Neural progenitor cell (in vitro differentiated cells): ENCODE measurements at regions not wholly inside any gene's neighbourhood (a gene's known extent, or its start where the extent isn't known, plus 50 kb on each side); places are given as distances from the start of the nearest gene placed in this dataset.

ENCODE experiments used
- DNase-seq: peaks from one replicate; pipeline ENCODE4 v3.0.0-alpha.2; 2016; ENCODE audit warnings: low spot score
- H2AFZ ChIP-seq: fragments of 200-600 bp; sonication (generic); replicated peaks from 2 replicates; pipeline ENCODE4 v1.6.1; 2016; ENCODE audit warnings: antibody characterized with exemption
- H3F3A ChIP-seq: fragments of 200-600 bp; sonication (generic); 2 replicates; pipeline ENCODE4 v1.6.1; 2016; ENCODE audit warnings: antibody characterized with exemption, low read depth
- H3K27ac ChIP-seq: fragments of 200-600 bp; sonication (generic); 2 replicates; pipeline ENCODE4 v1.5.1; 2016; ENCODE audit warnings: mild to moderate bottlenecking
- H3K27me3 ChIP-seq: fragments of 200-600 bp; sonication (generic); 2 replicates; pipeline ENCODE4 v1.6.1; 2016; ENCODE audit warnings: mild to moderate bottlenecking, moderate library complexity
- H3K36me3 ChIP-seq: fragments of 200-600 bp; sonication (generic); 2 replicates; pipeline ENCODE4 v1.5.1; 2016
- H3K4me1 ChIP-seq: fragments of 200-600 bp; sonication (generic); 2 replicates; pipeline ENCODE4 v1.6.1; 2016; ENCODE audit warnings: mixed run types
- H3K4me2 ChIP-seq: fragments of 200-600 bp; sonication (generic); 2 replicates; pipeline ENCODE4 v1.6.1; 2016
- H3K4me3 ChIP-seq: fragments of 200-600 bp; sonication (generic); 2 replicates; pipeline ENCODE4 v1.5.1; 2016
- H3K79me2 ChIP-seq: fragments of 200-600 bp; sonication (generic); 2 replicates; pipeline ENCODE4 v1.6.1; 2016; ENCODE audit warnings: low read depth
- H3K9ac ChIP-seq: fragments of 200-600 bp; sonication (generic); 2 replicates; pipeline ENCODE4 v1.6.1; 2016
- H3K9me3 ChIP-seq: fragments of 200-600 bp; sonication (generic); 2 replicates; pipeline ENCODE4 v1.5.1; 2016; ENCODE audit warnings: low read depth
- H4K20me1 ChIP-seq: fragments of 200-600 bp; sonication (generic); 2 replicates; pipeline ENCODE4 v1.6.1; 2016; ENCODE audit warnings: low read depth
- H3K27ac Mint-ChIP-seq: 3 replicates; pipeline ENCODE4 v1.8.0; 2021; ENCODE audit warnings: mixed read lengths
- H3K27me3 Mint-ChIP-seq: 2 replicates; pipeline ENCODE4 v1.8.0; 2022; ENCODE audit warnings: low read depth, mild to moderate bottlenecking, inconsistent platforms, moderate library complexity, mixed read lengths; ENCODE audit not compliant: insufficient read depth
- H3K36me3 Mint-ChIP-seq: 3 replicates; pipeline ENCODE4 v1.8.0; 2021; ENCODE audit warnings: mixed read lengths
- H3K4me1 Mint-ChIP-seq: 3 replicates; pipeline ENCODE4 v1.8.0; 2021; ENCODE audit warnings: mixed read lengths
- H3K4me3 Mint-ChIP-seq: 3 replicates; pipeline ENCODE4 v1.8.0; 2021; ENCODE audit warnings: mild to moderate bottlenecking, moderate library complexity, mixed read lengths
- H3K9me3 Mint-ChIP-seq: 3 replicates; pipeline ENCODE4 v1.8.0; 2020; ENCODE audit warnings: mixed read lengths
- EZH2 ChIP-seq: fragments of 200-600 bp; sonication (generic); IDR thresholded peaks from 2 replicates; pipeline ENCODE4 v1.6.1; 2017; ENCODE audit warnings: antibody characterized with exemption, mild to moderate bottlenecking, moderate library complexity
- EZH2phosphoT487 ChIP-seq: fragments of 200-600 bp; sonication (generic); IDR thresholded peaks from 2 replicates; pipeline ENCODE4 v1.6.1; 2017; ENCODE audit warnings: antibody characterized with exemption
- TF ChIP-seq, protein P1 (sequence below): fragments of 200-600 bp; sonication (generic); IDR thresholded peaks from 2 replicates; pipeline ENCODE4 v1.5.1; 2017; ENCODE audit warnings: antibody characterized with exemption, mild to moderate bottlenecking

DNA sequence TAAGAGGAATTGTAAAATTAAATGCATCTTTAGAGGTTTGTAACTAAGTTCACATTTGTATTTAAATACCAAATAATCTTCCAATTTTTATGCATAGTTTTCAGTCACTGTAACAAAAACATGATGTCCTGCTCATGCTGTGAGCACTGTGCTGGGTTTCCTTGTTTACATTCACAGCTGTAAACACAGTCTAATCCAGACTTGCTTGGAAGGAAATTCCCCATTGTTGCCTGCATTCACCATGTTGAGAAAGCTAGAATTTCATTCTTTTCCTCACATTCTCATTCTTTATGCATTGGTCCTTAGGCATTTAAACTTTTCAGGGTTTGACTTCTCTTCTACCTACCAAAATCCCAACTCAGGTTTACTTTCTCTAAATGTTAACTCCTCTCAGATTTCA lies 242.0 kb upstream of the TBX18 start:
- Histone ChIP-seq H4K20me1 (no peaks in the 10 kb centered on the region), H3K27me3 (no peaks in the 10 kb centered on the region), H3K79me2 (no peaks in the 10 kb centered on the region), H3K4me1 (peaks cover 20% of the 10 kb centered on the region), H2AFZ (no peak overlapping the region), H3K9ac (no peak overlapping the region), H3F3A (peaks cover 11% of the 10 kb centered on the region), H3K4me3 (no peak overlapping the region), H3K36me3 (no peaks in the 10 kb centered on the region), H3K9me3 (no peaks in the 10 kb centered on the region), H3K4me2 (peak overlapping the region; percentile 65), H3K27ac (peak overlapping the region; percentile 51)
- peaks cover 6% of the 10 kb centered on the region for H3K4me1 Mint-ChIP-seq
- H3K9me3 Mint-ChIP-seq, result no peaks in the 10 kb centered on the region
- TF ChIP-seq, protein P1, sequence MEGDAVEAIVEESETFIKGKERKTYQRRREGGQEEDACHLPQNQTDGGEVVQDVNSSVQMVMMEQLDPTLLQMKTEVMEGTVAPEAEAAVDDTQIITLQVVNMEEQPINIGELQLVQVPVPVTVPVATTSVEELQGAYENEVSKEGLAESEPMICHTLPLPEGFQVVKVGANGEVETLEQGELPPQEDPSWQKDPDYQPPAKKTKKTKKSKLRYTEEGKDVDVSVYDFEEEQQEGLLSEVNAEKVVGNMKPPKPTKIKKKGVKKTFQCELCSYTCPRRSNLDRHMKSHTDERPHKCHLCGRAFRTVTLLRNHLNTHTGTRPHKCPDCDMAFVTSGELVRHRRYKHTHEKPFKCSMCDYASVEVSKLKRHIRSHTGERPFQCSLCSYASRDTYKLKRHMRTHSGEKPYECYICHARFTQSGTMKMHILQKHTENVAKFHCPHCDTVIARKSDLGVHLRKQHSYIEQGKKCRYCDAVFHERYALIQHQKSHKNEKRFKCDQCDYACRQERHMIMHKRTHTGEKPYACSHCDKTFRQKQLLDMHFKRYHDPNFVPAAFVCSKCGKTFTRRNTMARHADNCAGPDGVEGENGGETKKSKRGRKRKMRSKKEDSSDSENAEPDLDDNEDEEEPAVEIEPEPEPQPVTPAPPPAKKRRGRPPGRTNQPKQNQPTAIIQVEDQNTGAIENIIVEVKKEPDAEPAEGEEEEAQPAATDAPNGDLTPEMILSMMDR, result no peak
- TF ChIP-seq EZH2 (no peak), EZH2phosphoT487 (peak; percentile 11)
- peaks cover 1% of the 10 kb centered on the region for H3K27me3 Mint-ChIP-seq
- peak; percentile 57 for DNase-seq
- no peaks in the 10 kb centered on the region for H3K36me3 Mint-ChIP-seq
- no peak overlapping the region for H3K27ac Mint-ChIP-seq
- H3K4me3 Mint-ChIP-seq, result no peak overlapping the region

DNA sequence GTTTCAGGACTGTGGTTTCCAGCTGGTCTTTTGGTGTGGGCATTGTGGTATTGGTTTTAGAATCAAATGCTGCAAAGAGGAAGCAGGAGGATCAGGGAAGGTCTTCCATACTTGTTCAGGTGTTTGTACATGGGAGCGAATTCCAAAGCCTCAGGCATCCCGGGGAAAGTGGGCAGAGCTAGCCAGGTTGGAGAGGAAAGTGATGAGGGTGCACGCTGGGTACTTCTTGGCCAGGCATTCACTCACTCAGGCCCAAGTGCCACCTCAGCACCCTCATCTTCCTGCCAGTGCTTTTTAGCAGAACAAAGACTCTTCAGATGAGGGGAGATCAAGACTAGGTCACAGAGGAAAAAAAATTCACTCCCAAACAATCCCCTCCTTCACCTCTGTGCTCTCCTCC lies 241.1 kb upstream of the TBX18 start:
- Histone ChIP-seq H3K9me3 (no peaks in the 10 kb centered on the region), H3K4me2 (no peak overlapping the region), H3K36me3 (no peaks in the 10 kb centered on the region), H3K27me3 (no peaks in the 10 kb centered on the region), H2AFZ (no peak overlapping the region), H3K27ac (no peak overlapping the region), H3K79me2 (no peaks in the 10 kb centered on the region), H3F3A (peaks cover 11% of the 10 kb centered on the region), H4K20me1 (no peaks in the 10 kb centered on the region), H3K9ac (no peak overlapping the region), H3K4me3 (no peak overlapping the region), H3K4me1 (peaks cover 20% of the 10 kb centered on the region)
- H3K9me3 Mint-ChIP-seq, result no peaks in the 10 kb centered on the region
- DNase-seq, result no peak
- H3K27ac Mint-ChIP-seq, result no peak overlapping the region
- no peaks in the 10 kb centered on the region for H3K27me3 Mint-ChIP-seq
- no peaks in the 10 kb centered on the region for H3K36me3 Mint-ChIP-seq
- no peak overlapping the region for H3K4me3 Mint-ChIP-seq
- peaks cover 6% of the 10 kb centered on the region for H3K4me1 Mint-ChIP-seq
- no peak for TF ChIP-seq EZH2
- TF ChIP-seq, protein P1, result no peak
- TF ChIP-seq EZH2phosphoT487, result no peak

DNA sequence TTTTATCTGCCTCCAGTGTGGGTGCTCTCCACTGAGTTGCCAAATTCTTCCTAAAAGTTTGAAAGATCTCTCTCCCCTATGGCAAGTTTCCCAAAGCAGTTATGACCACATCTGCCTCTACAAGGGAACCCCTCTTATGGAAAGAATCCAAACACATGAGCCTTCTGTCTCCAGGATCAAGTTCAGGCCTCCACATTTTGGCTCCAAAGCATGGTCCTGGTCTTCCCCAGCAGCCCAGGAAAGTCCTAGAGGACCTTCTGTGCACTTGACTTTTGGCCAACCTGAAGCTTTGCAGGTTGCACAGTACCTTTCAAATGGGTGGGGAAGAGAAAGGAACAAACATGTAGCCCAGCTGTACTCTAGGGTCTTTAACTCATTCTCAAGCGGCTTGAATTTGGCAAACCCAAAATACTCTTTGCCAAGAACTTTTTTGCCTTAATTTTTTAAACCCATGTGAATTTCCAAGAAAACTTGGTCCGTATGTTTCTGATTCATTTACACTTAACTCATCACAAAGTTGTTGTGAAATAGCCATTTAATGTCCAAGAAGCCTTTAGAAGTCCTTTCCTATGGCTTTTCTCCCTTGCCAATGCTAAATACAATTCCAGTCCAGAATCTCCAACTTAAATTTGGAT lies 240.1 kb upstream of the TBX18 start:
- Histone ChIP-seq H3K4me3 (no peak overlapping the region), H3K79me2 (no peaks in the 10 kb centered on the region), H3K9ac (no peak overlapping the region), H3F3A (peaks cover 11% of the 10 kb centered on the region), H3K9me3 (no peaks in the 10 kb centered on the region), H4K20me1 (no peaks in the 10 kb centered on the region), H3K27me3 (no peaks in the 10 kb centered on the region), H2AFZ (no peak overlapping the region), H3K4me1 (peaks cover 20% of the 10 kb centered on the region), H3K27ac (no peak overlapping the region), H3K36me3 (no peaks in the 10 kb centered on the region), H3K4me2 (no peak overlapping the region)
- H3K4me3 Mint-ChIP-seq, result no peak overlapping the region
- no peak for DNase-seq
- TF ChIP-seq EZH2, result no peak
- H3K9me3 Mint-ChIP-seq, result no peaks in the 10 kb centered on the region
- H3K27me3 Mint-ChIP-seq, result no peaks in the 10 kb centered on the region
- peaks cover 6% of the 10 kb centered on the region for H3K4me1 Mint-ChIP-seq
- no peak overlapping the region for H3K27ac Mint-ChIP-seq
- H3K36me3 Mint-ChIP-seq, result no peaks in the 10 kb centered on the region

DNA sequence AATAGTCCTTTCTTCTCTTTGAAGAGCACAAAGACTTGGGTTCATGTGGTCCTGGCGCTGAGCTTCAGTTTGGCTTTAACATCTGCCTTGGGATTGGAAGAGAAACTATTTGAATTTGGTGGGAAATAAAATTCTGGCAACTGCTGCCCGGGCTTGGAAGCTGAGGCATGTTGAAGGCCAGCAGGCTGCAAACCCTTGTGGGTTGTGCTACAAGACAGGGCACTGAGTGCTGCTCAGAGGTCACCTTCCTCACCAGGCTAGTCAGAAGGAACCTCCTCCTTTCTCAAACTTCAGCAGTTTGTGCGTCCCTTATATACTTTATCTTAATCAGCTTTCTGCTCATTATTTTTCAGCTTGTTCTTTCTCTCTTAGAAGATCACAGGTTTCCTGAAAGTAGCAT lies 238.4 kb upstream of the TBX18 start:
- H2AFZ ChIP-seq, result no peak overlapping the region
- H3K9me3 ChIP-seq, result no peaks in the 10 kb centered on the region
- no peak overlapping the region for H3K27ac ChIP-seq
- Mint-ChIP-seq H3K36me3 (no peaks in the 10 kb centered on the region), H3K4me1 (peaks cover 6% of the 10 kb centered on the region), H3K27ac (no peak overlapping the region), H3K27me3 (peaks cover 1% of the 10 kb centered on the region), H3K9me3 (no peaks in the 10 kb centered on the region), H3K4me3 (no peak overlapping the region)
- TF ChIP-seq EZH2phosphoT487, result no peak
- TF ChIP-seq, protein P1, result no peak
- TF ChIP-seq EZH2, result no peak
- no peaks in the 10 kb centered on the region for H3K79me2 ChIP-seq
- H3F3A ChIP-seq, result peaks cover 11% of the 10 kb centered on the region
- H3K4me1 ChIP-seq, result peaks cover 20% of the 10 kb centered on the region
- H3K27me3 ChIP-seq, result no peaks in the 10 kb centered on the region
- no peaks in the 10 kb centered on the region for H4K20me1 ChIP-seq
- H3K4me2 ChIP-seq, result no peak overlapping the region
- H3K9ac ChIP-seq, result no peak overlapping the region
- no peak for DNase-seq
- no peaks in the 10 kb centered on the region for H3K36me3 ChIP-seq
- no peak overlapping the region for H3K4me3 ChIP-seq
